H1 (cell line): ENCODE measurements at regions not wholly inside any gene's neighbourhood (a gene's known extent, or its start where the extent isn't known, plus 50 kb on each side); places are given as distances from the start of the nearest gene placed in this dataset.
A peak's percentile ranks its signal among the peaks of the same experiment; 100 is the strongest.

Source experiments
- BACH1 ChIP-seq: IDR thresholded peaks from 2 replicates; pipeline ENCODE4 v1.6.1; 2012; ENCODE audit warnings: low read length, improper control_type of control experiment
- CHD7 ChIP-seq: fragments of 300-600 bp; sonication (generic); IDR thresholded peaks from 2 replicates; pipeline ENCODE4 v1.7.1; 2012; ENCODE audit warnings: low read length, moderate library complexity, mild to moderate bottlenecking, inconsistent platforms; ENCODE audit not compliant: insufficient replicate concordance
- FOSL1 ChIP-seq: IDR thresholded peaks from 2 replicates; pipeline ENCODE4 v1.6.1; 2011; ENCODE audit warnings: mild to moderate bottlenecking, low read depth, low read length, moderate library complexity; ENCODE audit not compliant: insufficient read depth
- RAD21 ChIP-seq, 2 experiments: IDR thresholded peaks in 1 of 2; conservative IDR thresholded peaks in 1 of 2; 2 replicates each; pipeline ENCODE4 v1.6.1; 2011; ENCODE audit warnings: low read depth in 2 of 2, low read length in 2 of 2, improper control_type of control experiment in 1 of 2, inconsistent platforms in 1 of 2, mild to moderate bottlenecking in 1 of 2, moderate library complexity in 1 of 2

- TF ChIP-seq CHD7 (no peak), FOSL1 (no peak), BACH1 (no peak), RAD21 (IDR thresholded peaks at IDR 0.05 in 1 of 2, conservative IDR thresholded peaks at IDR 0.05 in 1 of 2; ENCODE audit: low read depth in 2 of 2, low read length in 2 of 2) (peak; percentile 34 to 48; a peak in 3 of 4 replicates)
- TF ChIP-seq, all 59 proteins: peak for 2
These were observed 201.8 kb upstream of the NDST4 start (continued) for GRCh38 chr4:115315182-115315581.
